Fibroblast of skin of right biceps (primary cell): ENCODE measurements at regions not wholly inside any gene's neighbourhood (a gene's known extent, or its start where the extent isn't known, plus 50 kb on each side); places are given as distances from the start of the nearest gene placed in this dataset.

Source experiments
- DNase-seq: peaks from one replicate; pipeline ENCODE4 v3.0.0-alpha.2; 2013

DNA sequence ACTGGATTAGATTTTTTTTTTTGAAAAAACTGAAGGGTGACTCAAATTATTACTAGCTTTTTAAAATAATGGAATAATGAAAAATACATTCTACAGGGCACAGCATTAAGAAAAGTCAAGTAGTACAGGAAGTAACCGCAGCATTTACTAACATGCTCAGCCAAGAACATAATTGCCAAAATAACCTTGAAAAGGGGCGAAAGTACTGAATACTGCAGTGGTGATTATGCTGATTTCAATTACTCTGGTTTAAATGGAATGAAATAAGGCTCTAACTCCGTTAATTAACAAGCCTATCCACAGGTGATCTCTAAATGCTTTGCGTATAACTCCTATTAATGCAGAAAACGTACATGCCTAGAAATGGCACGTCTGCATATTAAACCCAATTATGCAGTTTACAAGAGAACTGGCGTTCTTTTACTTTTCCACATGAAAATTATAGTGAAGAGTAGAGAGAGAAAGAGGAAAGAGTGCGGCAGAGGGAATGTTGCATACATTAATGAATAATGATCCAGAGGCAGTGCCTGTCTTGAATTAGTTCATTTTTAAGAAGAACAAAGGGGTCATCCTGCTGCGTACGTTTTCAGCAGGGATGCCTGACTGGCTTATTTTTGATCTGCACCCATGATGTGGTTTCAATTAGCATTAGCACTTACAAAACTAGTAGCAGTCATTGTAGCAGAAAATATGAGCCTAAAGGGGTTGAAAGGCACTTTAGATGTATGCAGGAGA is 612.4 kb downstream of the NYAP2 start:
- no peak for DNase-seq

DNA sequence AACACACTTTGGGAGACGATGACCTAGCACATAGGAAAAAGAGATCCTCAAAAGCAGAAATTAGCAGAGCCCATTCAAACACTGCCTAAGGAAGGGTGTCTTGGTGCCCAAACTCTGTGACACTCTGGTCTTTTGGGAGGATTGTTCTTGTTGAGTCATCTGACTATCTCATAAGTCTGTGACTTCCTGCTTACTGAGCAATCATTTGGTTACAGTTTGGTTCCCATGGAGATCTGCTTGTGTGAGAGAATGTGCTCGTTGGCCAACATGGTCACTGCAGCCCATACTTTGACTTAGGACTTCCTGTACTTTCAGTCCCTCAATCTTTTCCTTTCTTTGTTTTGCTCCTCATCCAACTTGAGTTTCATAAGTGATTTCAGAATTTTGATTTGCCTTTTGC is 602.9 kb downstream of the NYAP2 start:
- DNase-seq = peak; percentile 84

DNA sequence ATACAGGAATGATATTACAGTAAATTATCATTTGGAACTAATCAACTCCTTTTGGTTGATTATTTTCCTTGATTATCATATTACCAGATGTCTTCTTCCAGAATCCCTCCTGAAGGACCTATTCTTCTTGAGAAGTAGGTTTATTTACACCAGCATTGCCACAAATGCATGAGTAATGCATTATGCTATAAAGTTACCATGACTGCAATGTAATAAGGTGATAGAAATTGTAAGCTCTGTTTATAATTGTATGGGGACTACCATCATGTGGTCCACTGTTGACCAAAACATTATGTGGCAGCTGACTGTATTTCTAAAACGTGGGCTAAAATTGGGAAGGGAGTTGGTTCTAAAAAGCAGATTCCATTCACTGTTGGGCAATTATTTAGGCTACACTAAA is 602.2 kb downstream of the NYAP2 start:
- peak; percentile 10 for DNase-seq

DNA sequence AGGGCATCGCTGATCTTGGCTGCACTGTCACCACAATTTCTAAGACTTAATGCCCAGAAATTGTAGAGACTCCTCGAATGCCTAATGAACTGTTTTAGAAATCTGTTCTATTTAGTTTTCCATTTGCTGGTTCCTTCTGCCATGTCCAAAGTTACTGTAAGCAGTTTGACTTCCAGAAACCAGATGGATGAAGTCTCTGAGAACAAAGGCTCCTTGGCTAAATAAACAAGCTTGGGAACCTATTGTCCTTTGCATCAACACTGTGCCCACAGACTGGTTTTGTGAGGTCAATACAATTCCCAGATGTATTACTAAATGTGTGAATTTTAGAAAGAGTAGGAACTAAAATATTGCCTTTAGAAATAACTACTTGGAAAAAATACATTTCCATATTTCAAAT is 600.2 kb downstream of the NYAP2 start:
- DNase-seq = no peak

DNA sequence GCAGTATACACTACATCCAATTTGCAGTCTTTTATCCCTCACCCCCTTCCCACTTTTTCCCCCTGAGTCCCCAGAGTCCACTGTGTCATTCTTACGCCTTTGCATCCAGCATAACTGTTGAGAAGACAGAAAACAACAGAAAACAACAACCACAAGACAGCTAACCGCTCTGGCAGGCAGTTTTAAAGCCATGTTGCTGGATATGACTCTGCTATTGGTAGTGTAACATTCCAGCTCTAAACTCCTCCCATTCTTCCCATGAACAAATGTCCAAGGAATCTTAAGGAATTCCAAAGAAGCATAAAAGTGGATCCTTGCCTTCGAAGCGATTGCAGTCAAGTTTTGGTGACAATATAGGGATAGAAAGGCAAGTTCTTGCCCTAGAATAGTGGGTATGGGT is 599.1 kb downstream of the NYAP2 start:
- peak; percentile 62 for DNase-seq

DNA sequence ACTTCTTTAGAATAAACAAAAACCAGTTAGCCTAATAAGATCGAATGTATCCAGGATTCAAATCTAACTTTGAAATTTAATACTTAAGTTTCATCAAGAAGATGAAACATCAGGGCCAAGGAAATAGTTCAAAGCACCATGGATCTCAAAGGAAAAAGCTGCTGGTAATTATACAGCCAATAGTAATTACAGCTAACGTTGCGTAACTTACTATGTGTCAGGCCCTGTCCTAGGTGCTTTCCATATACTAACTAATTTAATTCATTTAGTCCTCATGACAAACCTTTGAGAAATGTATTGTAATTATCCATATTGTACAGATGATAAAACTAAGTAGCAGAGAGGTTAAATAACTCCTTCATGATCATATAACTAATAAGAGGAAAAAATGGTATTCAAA is 598.6 kb downstream of the NYAP2 start:
- DNase-seq = no peak

DNA sequence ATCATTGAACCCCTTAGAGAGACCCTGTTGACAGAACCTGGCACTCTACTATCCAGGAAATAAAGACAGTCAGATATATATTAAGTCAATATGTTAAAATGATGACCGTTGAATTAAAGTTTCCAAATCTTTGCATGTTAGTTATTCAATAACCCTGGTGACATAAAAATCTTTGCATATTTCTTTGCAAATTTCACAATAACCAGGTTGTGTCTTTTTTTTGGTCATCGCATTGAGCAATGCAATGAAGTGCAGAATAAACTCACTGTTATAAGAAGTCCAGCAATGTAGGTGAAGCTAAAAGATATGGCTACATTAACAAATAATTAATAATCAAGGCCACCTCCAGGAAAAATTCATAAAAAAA is 596.9 kb downstream of the NYAP2 start:
- no peak for DNase-seq

DNA sequence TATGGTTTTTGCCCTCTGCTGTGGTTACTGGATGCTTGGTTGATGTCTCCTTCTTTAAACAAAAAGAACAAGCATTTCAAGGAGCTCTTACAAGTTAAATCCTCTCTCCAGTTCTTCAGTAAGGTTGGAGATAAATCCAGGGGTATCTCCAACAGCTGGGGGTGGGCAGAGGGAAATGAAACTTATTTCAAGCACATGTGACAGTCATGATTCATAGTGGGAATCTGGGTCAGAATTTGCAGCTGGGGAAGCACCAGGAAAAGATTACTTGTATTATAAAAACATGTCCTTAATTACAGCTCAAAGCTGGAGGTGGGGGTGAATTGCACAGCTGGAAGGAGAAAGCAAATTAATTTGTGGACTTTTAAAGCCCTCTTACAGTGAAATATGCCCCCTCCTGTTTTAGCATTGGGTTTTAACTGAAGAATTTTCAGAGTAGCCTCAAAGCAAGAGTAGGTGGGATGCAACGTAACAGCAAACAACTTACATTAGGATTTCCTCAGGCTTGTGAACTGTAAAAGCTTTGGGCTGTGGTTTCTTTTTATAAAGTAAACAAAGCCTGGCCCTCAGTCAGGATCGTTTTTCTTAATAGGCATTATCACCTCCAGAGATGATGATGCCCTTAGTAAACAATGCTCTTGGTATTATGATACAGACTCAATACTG is 596.4 kb downstream of the NYAP2 start:
- peak; percentile 53 for DNase-seq

DNA sequence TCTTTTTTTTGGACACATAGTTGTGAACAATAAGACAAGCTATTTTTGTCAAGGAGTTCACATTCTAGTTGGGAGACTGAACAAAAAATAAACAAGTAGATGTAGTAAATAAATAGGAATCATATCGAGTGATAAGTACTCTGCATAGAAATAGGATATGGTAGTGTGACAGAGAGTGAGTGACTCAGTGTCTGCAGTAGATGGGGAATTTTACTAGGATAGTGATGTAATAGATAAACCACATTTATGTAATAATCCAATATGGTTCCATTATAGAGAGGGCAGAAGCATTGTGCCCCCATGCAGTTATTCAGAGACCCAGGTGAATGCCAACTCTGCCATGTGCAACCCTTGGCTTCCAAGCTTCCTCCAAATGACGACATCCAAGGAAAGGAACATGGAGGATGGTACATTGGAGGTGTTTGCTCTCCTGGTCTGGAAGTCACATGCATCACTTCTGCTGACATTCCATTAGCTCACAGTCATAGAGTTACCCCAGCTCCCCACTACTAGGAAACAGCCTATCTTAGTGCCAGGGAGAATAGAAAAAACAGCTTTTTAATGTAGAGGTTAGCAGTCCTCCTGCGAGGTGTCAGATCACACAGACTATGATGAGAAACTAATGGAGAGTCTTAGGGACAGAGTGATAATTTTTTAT is 595.4 kb downstream of the NYAP2 start:
- DNase-seq = peak; percentile 54

DNA sequence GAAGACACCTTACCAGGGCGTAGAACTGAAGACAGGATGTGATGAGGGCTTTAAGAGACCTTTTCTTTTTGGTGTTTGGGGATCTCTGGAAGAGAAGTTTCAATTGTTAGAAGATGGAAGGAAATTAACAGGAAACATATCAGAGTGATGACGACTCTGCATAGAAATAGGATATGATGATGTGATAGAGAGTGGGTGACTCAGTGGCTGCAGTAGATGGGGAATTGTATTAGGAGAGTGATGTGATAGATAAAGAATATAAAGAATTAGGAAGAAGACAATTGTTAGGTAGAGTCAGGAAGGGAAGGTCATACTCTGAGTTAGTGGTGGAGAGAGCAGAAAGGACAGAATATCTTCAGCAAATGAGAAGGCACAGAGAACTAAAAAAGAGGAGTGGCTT is 593.9 kb downstream of the NYAP2 start:
- peak; percentile 67 for DNase-seq

DNA sequence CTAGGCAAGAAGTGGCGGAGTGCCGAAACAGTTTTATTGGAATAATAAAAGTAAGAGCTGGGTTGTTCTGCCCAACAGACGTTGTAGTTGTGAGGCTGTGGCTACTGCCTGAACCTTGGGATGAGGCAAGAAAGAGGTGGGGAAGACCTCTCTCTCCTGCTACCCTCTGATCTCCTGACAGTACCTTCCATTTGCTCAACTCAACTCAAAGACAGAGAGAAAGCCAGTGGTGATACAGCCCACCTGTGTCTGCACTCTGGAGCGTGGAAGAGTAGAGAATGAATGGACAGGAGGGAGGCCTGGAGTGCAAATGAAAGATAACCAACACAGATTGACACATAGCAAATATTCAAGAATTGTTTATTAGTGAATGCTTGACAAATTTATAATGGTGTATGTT is 590.3 kb downstream of the NYAP2 start:
- DNase-seq = no peak

DNA sequence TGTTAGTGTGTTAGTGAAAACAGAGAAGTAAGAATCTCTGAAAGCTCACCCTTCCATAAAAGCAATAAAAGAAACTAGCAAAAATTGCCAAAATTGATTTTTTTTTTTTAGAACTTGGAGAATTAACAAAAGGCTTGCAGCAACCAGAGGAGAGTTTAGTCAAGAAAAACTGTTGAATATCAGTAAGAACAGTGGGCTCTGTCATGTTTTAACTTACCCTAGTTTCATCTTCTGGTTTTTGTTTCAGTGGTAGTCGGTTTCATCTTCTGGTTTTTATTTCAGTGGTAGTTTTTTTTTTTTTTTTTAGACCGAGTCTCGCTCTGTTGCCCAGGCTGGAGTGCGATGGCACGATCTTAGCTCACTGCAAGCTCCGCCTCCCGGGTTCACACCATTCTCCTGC is 580.9 kb downstream of the NYAP2 start:
- no peak for DNase-seq

DNA sequence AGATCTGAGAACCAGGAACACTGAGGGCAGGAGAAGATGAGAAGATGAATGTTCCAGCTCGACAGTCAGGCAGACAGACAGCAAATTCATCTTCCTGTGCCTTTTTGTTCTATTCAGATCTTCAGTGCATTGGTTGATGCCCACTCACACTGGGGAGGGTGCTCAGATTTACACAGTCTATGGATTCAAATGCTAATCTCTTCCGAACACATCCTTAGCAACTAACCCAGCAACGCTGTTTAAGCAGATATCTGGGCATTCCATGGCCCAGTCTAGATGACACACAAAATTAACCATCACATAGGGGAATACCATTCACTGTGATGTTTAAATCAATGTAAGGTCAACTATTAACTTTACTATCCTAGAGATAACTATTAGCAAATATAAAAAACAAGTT is 571.9 kb downstream of the NYAP2 start:
- no peak for DNase-seq

DNA sequence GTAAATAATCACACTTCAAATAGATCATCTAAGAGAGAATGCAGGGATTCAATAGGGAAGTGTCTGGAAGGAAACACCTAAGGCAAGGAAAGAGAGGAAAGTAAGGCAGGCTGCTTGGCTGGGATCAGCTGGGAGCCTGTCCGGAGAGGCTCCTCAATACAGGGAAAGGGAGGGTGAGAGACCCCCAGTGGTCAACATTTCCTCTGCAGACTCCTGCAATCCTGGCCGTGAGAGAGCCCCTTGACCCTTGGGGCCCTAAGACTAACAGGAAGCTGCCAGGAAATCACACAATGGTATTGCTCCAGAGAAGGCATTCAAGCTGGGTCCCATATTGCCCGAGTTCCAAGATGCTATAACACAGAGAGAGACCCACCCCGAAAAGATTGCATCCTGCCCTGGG is 549.4 kb downstream of the NYAP2 start:
- DNase-seq = no peak

DNA sequence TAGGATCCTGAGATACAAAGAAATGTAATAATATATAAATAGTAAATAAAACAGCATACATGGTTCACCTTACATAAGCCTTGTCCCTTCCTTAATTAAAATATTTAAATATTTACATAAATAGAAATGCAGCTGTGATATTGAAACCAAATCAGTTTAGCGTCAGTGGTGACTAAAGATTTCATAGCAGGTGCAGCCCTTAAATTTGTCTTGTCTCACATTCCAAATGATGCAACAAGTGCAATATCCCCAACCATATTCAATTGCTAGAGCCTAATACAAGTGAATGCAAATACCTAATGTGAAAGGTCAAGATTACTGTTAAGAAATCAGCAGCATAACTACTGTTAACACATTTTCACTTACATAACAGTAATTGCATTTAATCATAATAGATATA is 539.5 kb downstream of the NYAP2 start:
- DNase-seq = no peak

DNA sequence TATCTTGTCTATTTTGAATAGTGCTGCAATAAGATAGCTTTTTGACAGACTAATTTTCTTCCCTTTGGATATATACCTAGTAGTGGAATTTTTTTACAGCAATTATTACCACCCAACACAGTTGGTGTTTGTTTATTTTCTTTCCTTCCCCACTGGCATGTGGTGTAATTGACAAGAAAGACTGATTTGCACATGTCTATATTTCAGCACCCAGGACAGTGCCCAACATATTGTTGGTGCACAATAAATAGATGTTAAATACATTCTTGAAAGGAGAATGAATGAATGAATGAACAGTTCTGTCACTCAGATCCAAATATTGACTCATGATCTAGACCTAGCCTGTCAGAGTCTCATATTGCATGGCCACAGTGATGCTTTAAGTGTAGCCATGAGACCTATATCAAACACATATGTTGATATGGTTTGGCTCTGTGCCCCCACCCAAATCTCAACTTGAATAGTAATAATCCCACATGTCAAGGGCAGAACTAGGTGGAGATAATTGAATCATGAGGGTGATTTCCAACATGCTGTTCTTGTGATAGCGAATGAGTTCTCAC is 538.2 kb downstream of the NYAP2 start:
- DNase-seq = peak; percentile 20

DNA sequence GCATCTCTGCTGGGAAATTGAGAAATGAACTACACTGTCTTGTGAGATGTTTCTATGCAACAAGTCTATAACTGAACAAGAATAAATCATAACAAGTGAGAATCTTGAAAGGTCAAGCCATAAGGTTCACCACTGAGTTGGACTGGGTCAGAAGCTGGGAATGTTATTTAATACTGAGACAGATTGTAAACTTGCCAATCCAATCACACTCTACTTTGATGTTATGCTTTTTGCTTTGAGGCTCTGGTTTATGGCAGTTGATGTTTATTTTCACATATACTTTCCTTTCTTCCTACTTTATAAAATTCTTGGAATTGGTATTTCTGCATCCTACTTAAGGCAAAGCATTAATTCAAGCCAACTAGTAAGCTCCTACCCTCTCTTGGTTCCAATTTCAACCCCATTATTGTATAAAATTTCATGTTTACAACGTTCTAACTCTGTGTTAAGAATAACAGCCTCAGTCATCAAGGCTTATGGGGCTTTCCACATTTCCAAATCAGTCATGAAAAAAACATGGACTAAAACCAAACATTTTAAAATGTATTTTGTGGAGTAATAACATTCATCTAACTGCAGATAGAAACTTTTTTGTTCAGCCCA is 533.4 kb downstream of the NYAP2 start:
- DNase-seq = no peak

DNA sequence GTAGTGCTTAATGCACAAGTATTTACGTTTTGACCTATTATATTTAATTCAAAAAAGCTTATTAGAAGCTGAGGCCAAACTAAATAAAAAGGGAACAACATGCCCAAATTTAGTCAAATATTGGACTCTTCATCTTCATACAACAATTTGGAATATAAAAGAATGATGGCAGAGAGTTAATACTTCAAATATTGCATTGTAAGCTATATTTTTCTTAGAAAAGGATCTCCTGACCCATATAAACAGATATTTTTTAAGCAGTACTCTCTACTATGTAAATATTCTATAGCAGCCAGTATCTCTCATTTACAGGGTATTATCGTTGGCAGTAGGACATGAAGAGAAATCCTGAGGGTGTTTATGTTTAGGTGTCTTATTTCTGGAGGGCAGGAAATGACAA is 531.2 kb downstream of the NYAP2 start:
- no peak for DNase-seq

DNA sequence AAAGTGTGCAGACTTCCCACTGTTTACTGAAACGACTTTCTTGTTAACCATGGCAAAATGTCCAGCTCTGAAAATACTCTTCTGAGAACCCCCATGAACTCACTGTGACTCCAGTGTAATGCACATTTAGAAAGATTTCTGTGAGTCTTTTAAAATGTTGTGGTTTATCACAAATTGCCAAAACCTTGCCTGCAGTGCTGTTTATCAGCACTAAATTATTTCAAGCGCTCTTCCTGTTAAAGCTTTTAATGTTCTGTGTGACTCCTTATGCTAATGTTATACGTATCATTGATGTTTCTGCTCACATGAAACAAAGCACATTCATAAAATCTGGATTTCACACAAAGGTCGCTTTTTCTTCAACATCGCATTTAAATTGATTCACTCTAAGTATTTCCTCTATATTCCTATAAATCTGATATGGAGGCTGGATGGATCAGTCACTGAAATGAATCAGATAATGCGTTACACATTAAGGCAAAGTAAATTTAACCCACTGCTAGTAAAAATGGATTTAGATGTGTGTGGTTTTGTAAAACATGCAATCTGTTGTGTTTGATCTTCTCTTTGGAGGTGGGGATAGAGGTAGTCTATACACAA is 521.2 kb downstream of the NYAP2 start:
- peak; percentile 36 for DNase-seq

DNA sequence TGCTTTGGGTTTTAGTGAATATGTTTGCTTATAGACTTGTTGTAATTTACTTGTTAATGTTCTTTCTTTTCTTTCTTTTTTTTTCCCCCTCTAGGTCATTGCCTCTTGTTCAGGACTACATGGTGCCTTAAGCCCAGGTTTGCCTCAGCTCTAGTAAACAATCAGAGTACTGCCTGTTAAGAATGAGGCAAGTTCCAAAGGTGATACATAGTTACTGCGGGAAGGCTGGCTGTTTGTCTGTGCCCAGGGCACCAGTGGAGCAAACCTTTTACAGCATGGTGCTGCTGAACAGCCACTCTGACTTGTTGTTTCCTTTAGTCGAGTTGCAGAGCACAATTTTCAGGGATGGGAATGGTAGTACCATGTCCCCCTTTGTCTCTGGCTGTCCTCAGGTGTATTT is 517.2 kb downstream of the NYAP2 start:
- no peak for DNase-seq

DNA sequence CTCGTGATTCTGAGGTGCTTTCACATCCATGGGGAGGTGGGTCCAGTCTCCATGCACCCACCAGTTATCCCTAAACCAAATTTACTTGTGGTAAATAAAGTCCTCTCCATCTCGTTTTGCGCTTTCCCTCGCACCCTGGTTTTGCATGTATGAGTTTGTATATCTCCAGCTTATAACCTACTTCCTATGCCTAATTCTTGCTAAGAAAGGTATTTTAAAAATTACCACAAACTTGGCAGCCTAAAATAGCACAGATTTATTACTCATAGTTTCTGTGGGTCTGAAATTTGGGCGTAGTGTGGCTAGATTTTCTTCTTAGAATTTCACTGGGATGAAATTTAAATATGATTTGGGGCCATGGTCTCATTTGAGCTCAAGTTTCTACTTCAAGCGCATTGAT is 511.5 kb downstream of the NYAP2 start:
- DNase-seq = peak; percentile 9

DNA sequence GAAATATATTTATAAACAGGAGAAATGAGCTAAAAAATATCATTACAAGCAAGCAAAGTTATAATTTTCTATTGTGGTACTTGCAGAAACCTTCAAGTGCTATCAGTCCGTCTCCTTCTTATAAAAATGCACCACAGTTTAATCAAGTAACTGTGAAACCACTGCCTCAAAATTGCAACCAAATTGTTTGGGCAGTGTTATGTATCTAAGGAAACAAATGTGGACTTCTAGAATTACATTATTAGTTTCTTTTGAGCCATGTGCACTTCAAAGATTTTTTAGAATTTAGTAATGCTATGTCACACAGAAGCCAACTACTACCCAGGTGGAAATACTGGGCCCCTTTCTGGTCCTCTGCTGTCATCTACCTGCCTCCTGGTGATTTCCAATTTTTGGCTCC is 495.6 kb downstream of the NYAP2 start:
- DNase-seq = peak; percentile 21
